ENCODE measurements at regions not wholly inside any gene's neighbourhood (a gene's known extent, or its start where the extent isn't known, plus 50 kb on each side); places are given as distances from the start of the nearest gene placed in this dataset.

GRCh38 chr21:26748066-26748465, 97.1 kb downstream of the ADAMTS1 start:
- no peak for TF ChIP-seq POLR2A (IDR thresholded peaks at IDR 0.05)
- no peak for TF ChIP-seq CTCF (IDR thresholded peaks at IDR 0.05)
- Histone ChIP-seq H3K27me3 (no peaks in the 10 kb centered on the region), H3K9me3 (no peaks in the 10 kb centered on the region), H3K4me1 (no peaks in the 10 kb centered on the region), H3K36me3 (ENCODE audit: low read depth, missing control alignments) (no peaks in the 10 kb centered on the region), H3K27ac (no peak overlapping the region), H3K4me3 (no peak overlapping the region)
- no peak for DNase-seq
- 76 to 85% methylated on average over 5 of the region's 5 CpGs for WGBS, 2 donors
- intact Hi-C loops (cut with DNase I; ENCODE audit: low total_unique reads): no loop called here

DNA sequence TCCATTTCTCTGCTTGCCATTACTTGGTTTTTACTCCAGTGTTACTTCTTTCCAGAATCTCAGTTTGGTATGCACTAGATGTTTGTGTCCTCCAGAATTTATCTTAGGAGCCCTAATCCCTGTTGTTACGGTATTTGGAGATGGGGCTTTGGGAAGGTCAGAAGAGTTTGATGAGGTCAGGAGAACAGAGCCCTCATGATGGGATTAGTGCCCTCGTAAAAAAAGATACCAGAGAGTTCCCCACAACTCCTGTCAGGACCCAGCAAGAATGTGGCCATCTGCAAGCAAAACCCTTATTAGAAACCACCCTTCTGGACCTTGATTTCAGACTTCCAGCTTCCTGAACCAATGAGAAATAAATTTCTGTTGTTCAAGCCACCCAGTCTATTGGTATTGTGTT, 98.0 kb downstream of the ADAMTS1 start:
- no peak for DNase-seq
- Histone ChIP-seq H3K36me3 (ENCODE audit: low read depth, missing control alignments) (no peaks in the 10 kb centered on the region), H3K27ac (no peak overlapping the region), H3K9me3 (no peaks in the 10 kb centered on the region), H3K4me3 (no peak overlapping the region), H3K27me3 (no peaks in the 10 kb centered on the region), H3K4me1 (no peaks in the 10 kb centered on the region)
- no peak for TF ChIP-seq CTCF (IDR thresholded peaks at IDR 0.05)
- no peak for TF ChIP-seq POLR2A (IDR thresholded peaks at IDR 0.05)
- intact Hi-C loops (cut with DNase I; ENCODE audit: low total_unique reads): no loop called here
- 75 to 79% methylated on average over 2 of the region's 2 CpGs for WGBS, 2 donors

GRCh38 chr21:26743524-26743923, 101.7 kb downstream of the ADAMTS1 start:
- intact Hi-C loops (cut with DNase I; ENCODE audit: low total_unique reads): no loop called here
- Histone ChIP-seq H3K27ac (no peak overlapping the region), H3K4me3 (no peak overlapping the region), H3K4me1 (no peaks in the 10 kb centered on the region), H3K36me3 (ENCODE audit: low read depth, missing control alignments) (no peaks in the 10 kb centered on the region), H3K27me3 (no peaks in the 10 kb centered on the region), H3K9me3 (no peaks in the 10 kb centered on the region)
- 86 to 89% methylated on average over 2 of the region's 2 CpGs for WGBS, 2 donors
- TF ChIP-seq CTCF (IDR thresholded peaks at IDR 0.05): no peak
- no peak for TF ChIP-seq POLR2A (IDR thresholded peaks at IDR 0.05)
- no peak for DNase-seq

GRCh38 chr21:26739189-26739588, 106.0 kb downstream of the ADAMTS1 start:
- no peaks in the 10 kb centered on the region for H3K9me3 ChIP-seq
- TF ChIP-seq POLR2A (IDR thresholded peaks at IDR 0.05) (no peak), CTCF (IDR thresholded peaks at IDR 0.05) (no peak)
- intact Hi-C loops (cut with DNase I; ENCODE audit: low total_unique reads): no loop called here
- no peak for DNase-seq
- 88 to 90% methylated on average over 1 of the region's 1 CpG for WGBS, 2 donors
- H3K4me1 ChIP-seq: no peaks in the 10 kb centered on the region
- no peak overlapping the region for H3K27ac ChIP-seq
- no peaks in the 10 kb centered on the region for H3K36me3 ChIP-seq (ENCODE audit: low read depth, missing control alignments)
- H3K27me3 ChIP-seq: no peaks in the 10 kb centered on the region
- H3K4me3 ChIP-seq: no peak overlapping the region

- H3K27ac ChIP-seq: no peak overlapping the region
- TF ChIP-seq CTCF (IDR thresholded peaks at IDR 0.05) (no peak), POLR2A (IDR thresholded peaks at IDR 0.05) (no peak)
- no peak overlapping the region for H3K4me3 ChIP-seq
- DNase-seq: no peak
- H3K27me3 ChIP-seq: no peaks in the 10 kb centered on the region
- H3K9me3 ChIP-seq: no peaks in the 10 kb centered on the region
- no peaks in the 10 kb centered on the region for H3K4me1 ChIP-seq
- WGBS, 2 donors: 93 to 100% methylated on average over 1 of the region's 1 CpG
- H3K36me3 ChIP-seq (ENCODE audit: low read depth, missing control alignments): no peaks in the 10 kb centered on the region
- intact Hi-C loops (cut with DNase I; ENCODE audit: low total_unique reads): no loop called here
These were observed 108.8 kb downstream of the ADAMTS1 start for GRCh38 chr21:26736449-26736848.
